MM.1S (cell line): ENCODE measurements at regions not wholly inside any gene's neighbourhood (a gene's known extent, or its start where the extent isn't known, plus 50 kb on each side); places are given as distances from the start of the nearest gene placed in this dataset.
"Not testable (repeated sequence)": the region's sequence is repeated elsewhere in the genome, so short reads cannot be mapped to it uniquely, and the experiment has no call there.

Source experiments
- DNase-seq: peaks from one replicate; pipeline ENCODE4 v3.0.0-alpha.2; 2015
- H2AFZ ChIP-seq: fragments of 300-600 bp; sonication (generic); 2 replicates; pipeline ENCODE4 v1.6.0; 2016; ENCODE audit warnings: antibody characterized with exemption, low read length
- H3F3A ChIP-seq: fragments of 300-600 bp; sonication (generic); 2 replicates; pipeline ENCODE4 v1.6.1; 2016; ENCODE audit warnings: mild to moderate bottlenecking, antibody characterized with exemption, low read length, moderate library complexity, mixed read lengths; ENCODE audit not compliant: insufficient read depth
- H3K27ac ChIP-seq: fragments of 300-600 bp; sonication (generic); 2 replicates; pipeline ENCODE4 v1.5.1; 2016; ENCODE audit warnings: mild to moderate bottlenecking, low read length
- H3K27me3 ChIP-seq: fragments of 300-600 bp; sonication (generic); replicated peaks from 2 replicates; pipeline ENCODE4 v1.6.0; 2016; ENCODE audit warnings: low read length; ENCODE audit not compliant: insufficient read depth
- H3K36me3 ChIP-seq: fragments of 300-600 bp; sonication (generic); replicated peaks from 2 replicates; pipeline ENCODE4 v1.6.1; 2016; ENCODE audit warnings: mild to moderate bottlenecking, low read length, mixed read lengths; ENCODE audit not compliant: insufficient read depth
- H3K4me1 ChIP-seq: fragments of 300-600 bp; sonication (generic); 2 replicates; pipeline ENCODE4 v1.6.1; 2016; ENCODE audit warnings: low read length, mixed read lengths
- H3K4me2 ChIP-seq: fragments of 300-600 bp; sonication (generic); 2 replicates; pipeline ENCODE4 v1.6.0; 2016; ENCODE audit warnings: low read depth, low read length
- H3K4me3 ChIP-seq: fragments of 300-600 bp; sonication (generic); 2 replicates; pipeline ENCODE4 v1.5.1; 2016; ENCODE audit warnings: low read length, mixed read lengths
- H3K79me2 ChIP-seq: fragments of 300-600 bp; sonication (generic); 2 replicates; pipeline ENCODE4 v1.6.1; 2016; ENCODE audit warnings: mixed run types, low read length, mixed read lengths
- H3K9ac ChIP-seq: fragments of 300-600 bp; sonication (generic); 2 replicates; pipeline ENCODE4 v1.6.1; 2016; ENCODE audit warnings: low read length, mixed read lengths
- H3K9me2 ChIP-seq: fragments of 300-600 bp; sonication (generic); replicated peaks from 2 replicates; pipeline ENCODE4 v1.6.1; 2016; ENCODE audit warnings: mild to moderate bottlenecking, low read length, mixed read lengths; ENCODE audit not compliant: insufficient read depth
- H3K9me3 ChIP-seq: fragments of 300-600 bp; sonication (generic); replicated peaks from 2 replicates; pipeline ENCODE4 v1.6.1; 2016; ENCODE audit warnings: mild to moderate bottlenecking, low read length, mixed read lengths; ENCODE audit not compliant: insufficient read depth
- H4K20me1 ChIP-seq: fragments of 300-600 bp; sonication (generic); 2 replicates; pipeline ENCODE4 v1.6.1; 2016; ENCODE audit warnings: mild to moderate bottlenecking, low read length, moderate library complexity, mixed read lengths; ENCODE audit not compliant: insufficient read depth

GRCh38 chr2:95764966-95765365, 173.2 kb downstream of the TRIM43 start:
- H3K27me3 ChIP-seq, H3K4me1 ChIP-seq, H3K9me2 ChIP-seq, H3K79me2 ChIP-seq, H3K9me3 ChIP-seq, H2AFZ ChIP-seq, H3K9ac ChIP-seq, H4K20me1 ChIP-seq, H3K4me2 ChIP-seq, DNase-seq, H3K27ac ChIP-seq, H3K4me3 ChIP-seq, H3K36me3 ChIP-seq, H3F3A ChIP-seq: not testable (repeated sequence)

GRCh38 chr2:95765925-95766910, 174.4 kb downstream of the TRIM43 start:
- H3K4me3 ChIP-seq, H3K9ac ChIP-seq, H3K9me3 ChIP-seq, H3K9me2 ChIP-seq, H3K4me2 ChIP-seq, H3K79me2 ChIP-seq, H3F3A ChIP-seq, H3K27ac ChIP-seq, H3K4me1 ChIP-seq, DNase-seq, H4K20me1 ChIP-seq, H2AFZ ChIP-seq, H3K36me3 ChIP-seq, H3K27me3 ChIP-seq: not testable (repeated sequence)

GRCh38 chr2:95767531-95767930, 175.7 kb downstream of the TRIM43 start:
- not testable (repeated sequence) for H3K36me3 ChIP-seq, H2AFZ ChIP-seq

GRCh38 chr2:95767950-95768349, 176.1 kb downstream of the TRIM43 start:
- not testable (repeated sequence) for H3K27ac ChIP-seq, H3K79me2 ChIP-seq, H3K36me3 ChIP-seq, H3K4me2 ChIP-seq, H3K27me3 ChIP-seq, H3K9me2 ChIP-seq, H2AFZ ChIP-seq, H3K4me1 ChIP-seq, DNase-seq, H3K9ac ChIP-seq, H4K20me1 ChIP-seq, H3K9me3 ChIP-seq, H3K4me3 ChIP-seq, H3F3A ChIP-seq

More at GRCh38 chr2:95767531-95767930, 175.7 kb downstream of the TRIM43 start:
- not testable (repeated sequence) for H3K27ac ChIP-seq, H3K27me3 ChIP-seq, H3K9ac ChIP-seq, H4K20me1 ChIP-seq, H3K9me3 ChIP-seq, H3K9me2 ChIP-seq, H3K79me2 ChIP-seq, DNase-seq, H3K4me2 ChIP-seq, H3K4me1 ChIP-seq, H3F3A ChIP-seq, H3K4me3 ChIP-seq

- not testable (repeated sequence) for H3K9ac ChIP-seq, H3K27me3 ChIP-seq
These were observed 177.5 kb downstream of the TRIM43 start for GRCh38 chr2:95769256-95769655.

GRCh38 chr2:95770726-95771125, 178.9 kb downstream of the TRIM43 start:
- not testable (repeated sequence) for H3K9me3 ChIP-seq, H3K79me2 ChIP-seq, H3F3A ChIP-seq, H4K20me1 ChIP-seq, H3K4me2 ChIP-seq, H3K27ac ChIP-seq, DNase-seq, H3K27me3 ChIP-seq, H3K9ac ChIP-seq, H3K4me1 ChIP-seq, H3K4me3 ChIP-seq, H3K9me2 ChIP-seq, H2AFZ ChIP-seq, H3K36me3 ChIP-seq

More at GRCh38 chr2:95769256-95769655, 177.5 kb downstream of the TRIM43 start:
- not testable (repeated sequence) for H3K4me2 ChIP-seq, H3K9me3 ChIP-seq, H4K20me1 ChIP-seq, H3K9me2 ChIP-seq, H3K27ac ChIP-seq, H3F3A ChIP-seq, H3K36me3 ChIP-seq, DNase-seq, H3K4me3 ChIP-seq, H3K4me1 ChIP-seq, H2AFZ ChIP-seq, H3K79me2 ChIP-seq

GRCh38 chr2:95774322-95775192, 182.8 kb downstream of the TRIM43 start:
- H3K4me3 ChIP-seq, H3K36me3 ChIP-seq, H3K9me2 ChIP-seq, H2AFZ ChIP-seq, DNase-seq, H3K27me3 ChIP-seq, H3F3A ChIP-seq, H3K79me2 ChIP-seq, H3K9ac ChIP-seq, H3K9me3 ChIP-seq, H4K20me1 ChIP-seq, H3K27ac ChIP-seq, H3K4me2 ChIP-seq, H3K4me1 ChIP-seq: not testable (repeated sequence)
